GM19025 (cell line): ENCODE measurements at regions not wholly inside any gene's neighbourhood (a gene's known extent, or its start where the extent isn't known, plus 50 kb on each side); places are given as distances from the start of the nearest gene placed in this dataset.

Source experiments
- ATAC-seq: cut with Tn5 transposase; IDR thresholded peaks from one replicate; pipeline ENCODE4 v1.9.1; 2021; ENCODE audit warnings: mild to moderate bottlenecking, low read depth, moderate library complexity; ENCODE audit not compliant: unreplicated experiment

DNA sequence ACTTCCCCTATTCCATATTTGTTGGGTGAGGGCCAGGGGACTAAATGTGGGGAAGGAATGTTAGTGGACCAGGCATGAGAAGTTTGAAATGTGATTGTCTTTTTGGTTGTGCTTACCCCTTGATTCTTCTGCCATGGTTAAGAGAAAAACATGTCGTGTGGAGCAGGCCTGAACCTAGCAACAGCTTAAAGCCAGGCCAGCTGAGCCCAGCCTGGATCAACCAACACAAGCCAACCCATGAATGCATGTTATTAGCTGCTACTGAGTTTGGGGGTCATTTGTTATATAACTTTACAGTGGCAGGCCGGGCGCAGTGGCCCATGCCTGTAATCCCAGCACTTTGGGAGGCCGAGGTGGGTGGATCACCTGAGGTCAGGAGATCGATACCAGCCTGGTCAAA is 52.4 kb upstream of the TRIO start:
- ATAC-seq, result no peak

DNA sequence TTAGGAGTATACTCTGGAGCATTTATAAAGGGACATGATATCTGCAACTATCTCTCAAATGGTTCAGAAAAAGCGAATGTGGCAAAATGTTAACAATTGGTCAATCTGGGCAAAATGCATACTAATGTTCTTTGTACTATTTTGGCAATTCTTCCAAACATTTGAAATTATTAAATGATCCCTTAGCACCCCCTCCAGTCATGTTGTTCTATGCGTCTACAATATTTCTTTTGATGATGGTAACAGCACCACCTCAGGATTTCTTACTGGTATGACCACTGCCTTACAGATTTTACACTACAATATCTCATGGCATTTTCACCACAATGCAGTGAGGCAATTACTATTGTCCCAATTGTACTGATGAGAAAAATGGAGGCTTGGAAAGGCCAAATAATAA is 52.9 kb upstream of the TRIO start:
- no peak for ATAC-seq

- ATAC-seq, result no peak
Measured at GRCh38 chr5:14089198-14089597, 53.9 kb upstream of the TRIO start.

DNA sequence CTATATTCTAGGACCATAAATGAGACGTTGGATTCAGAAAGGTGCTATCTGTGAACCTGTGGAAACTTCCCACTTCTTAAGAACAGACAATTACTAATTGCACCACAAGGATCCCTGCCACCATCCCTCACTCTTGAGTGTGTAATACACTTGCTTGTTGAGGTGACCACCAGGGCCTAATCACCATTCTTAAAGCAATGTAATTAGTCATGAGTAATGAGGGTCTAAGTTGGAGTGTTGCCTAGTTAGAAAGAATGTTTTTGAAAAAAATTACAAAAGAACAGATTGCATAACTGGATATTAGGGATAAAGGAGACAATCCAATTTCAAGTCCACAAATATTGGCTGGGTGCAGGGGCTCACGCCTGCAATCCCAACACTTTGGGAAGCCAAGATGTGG is 56.9 kb upstream of the TRIO start:
- ATAC-seq, result no peak

GRCh38 chr5:14082973-14083372 is 60.2 kb upstream of the TRIO start:
- no peak for ATAC-seq

DNA sequence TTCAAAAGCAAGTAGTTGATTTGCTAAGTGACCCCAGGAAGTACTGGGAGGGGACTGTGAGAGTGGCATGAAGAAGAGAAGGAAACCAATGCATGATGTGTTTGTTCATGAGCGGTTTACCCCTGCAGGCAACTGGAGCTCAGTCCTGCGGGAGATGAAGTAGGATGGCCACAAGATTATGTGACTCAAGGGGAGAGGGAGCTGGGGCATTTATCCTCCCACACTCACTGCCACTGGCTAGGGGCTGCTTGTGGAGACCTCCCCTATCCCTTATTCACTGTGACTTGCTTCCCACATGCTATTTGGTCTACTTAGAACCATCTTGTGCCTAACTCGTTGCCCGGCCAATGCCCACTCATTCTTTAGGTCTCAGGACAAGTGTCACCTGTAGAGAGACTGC is 60.6 kb upstream of the TRIO start:
- ATAC-seq, result no peak

GRCh38 chr5:14081791-14082190 is 61.4 kb upstream of the TRIO start:
- no peak for ATAC-seq

GRCh38 chr5:14078716-14079115 is 64.4 kb upstream of the TRIO start:
- no peak for ATAC-seq

DNA sequence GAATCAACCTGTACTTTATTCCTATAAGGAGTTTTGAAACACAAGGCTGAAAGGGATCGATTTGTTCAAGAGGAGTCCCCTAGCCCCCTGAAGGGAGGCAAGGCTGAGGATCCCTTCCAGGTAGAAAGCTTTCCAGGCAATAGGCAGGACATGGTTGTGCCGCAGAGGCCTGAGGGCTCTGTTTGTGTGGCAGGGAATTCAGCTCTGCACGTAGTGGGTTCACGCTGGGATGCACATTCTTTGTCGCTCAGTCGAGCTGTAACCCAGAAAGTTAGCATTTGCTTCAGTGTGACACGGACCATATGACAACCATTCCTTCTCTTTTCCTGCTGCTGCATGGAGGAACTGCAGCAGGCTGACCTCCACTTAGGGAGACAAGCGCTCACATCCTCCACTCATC is 65.6 kb upstream of the TRIO start:
- ATAC-seq, result no peak

DNA sequence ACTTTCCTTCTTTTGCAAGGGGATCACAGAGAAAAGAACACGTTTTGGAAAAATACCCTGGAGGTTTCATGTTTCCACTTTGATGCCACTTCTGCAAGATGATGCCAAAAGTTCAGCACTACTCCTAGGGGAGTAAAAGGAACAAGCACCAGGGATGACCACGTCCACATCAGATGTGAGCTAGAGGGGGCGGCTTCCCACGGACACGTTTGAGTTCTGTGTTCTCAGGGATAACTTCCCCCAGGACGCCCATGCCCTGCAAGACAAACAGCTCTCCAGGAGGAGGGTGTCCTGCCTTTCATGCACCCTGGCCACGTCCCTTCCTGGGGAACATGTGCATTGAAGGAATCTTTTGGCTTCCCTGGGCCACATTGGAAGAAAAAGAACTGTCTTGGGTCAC is 66.6 kb upstream of the TRIO start:
- no peak for ATAC-seq

- ATAC-seq, result no peak
Measured at GRCh38 chr5:14075937-14076336, 67.2 kb upstream of the TRIO start.

GRCh38 chr5:14071433-14071832 is 71.7 kb upstream of the TRIO start:
- no peak for ATAC-seq

- ATAC-seq, result no peak
Measured at GRCh38 chr5:14069021-14069420, 74.1 kb upstream of the TRIO start.

DNA sequence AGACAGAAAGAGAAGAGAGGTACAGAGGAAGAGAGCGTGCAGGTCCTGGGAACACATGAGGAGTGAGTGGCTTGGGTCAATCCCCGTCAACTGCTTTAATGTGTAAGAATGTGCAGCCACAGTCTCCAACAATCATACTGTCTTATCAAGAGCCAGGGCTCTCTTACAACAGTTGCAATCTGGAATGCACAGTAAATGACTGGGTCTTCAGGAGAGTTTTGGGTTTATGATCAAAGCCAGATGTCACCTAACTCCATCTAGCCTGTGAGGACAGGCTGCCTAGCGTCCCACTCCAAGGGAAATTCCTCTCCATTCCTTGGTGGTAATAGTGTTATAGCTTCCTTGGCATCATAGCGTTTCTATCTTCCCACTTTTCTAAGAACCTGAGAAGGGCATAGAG is 75.0 kb upstream of the TRIO start:
- ATAC-seq, result no peak

GRCh38 chr5:14066326-14066725 is 76.8 kb upstream of the TRIO start:
- no peak for ATAC-seq

DNA sequence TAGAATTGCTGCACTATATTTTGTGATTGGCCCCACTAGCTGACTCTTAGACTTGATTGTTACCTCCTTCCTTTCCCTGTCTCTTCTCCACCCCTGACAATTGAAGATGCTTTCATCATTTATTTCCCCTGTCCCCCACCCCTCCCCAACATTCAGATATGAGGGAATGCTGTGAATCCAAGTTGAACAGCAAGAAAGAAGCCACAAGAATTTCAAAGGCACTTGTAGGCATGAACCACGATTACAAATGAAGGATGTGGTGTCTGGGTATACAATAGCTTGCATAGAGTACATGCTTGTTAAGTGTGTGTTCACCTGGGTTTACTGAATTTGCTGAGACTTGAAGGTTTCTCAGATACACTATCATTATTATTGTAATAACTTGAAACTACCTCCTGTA is 78.3 kb upstream of the TRIO start:
- ATAC-seq, result no peak

DNA sequence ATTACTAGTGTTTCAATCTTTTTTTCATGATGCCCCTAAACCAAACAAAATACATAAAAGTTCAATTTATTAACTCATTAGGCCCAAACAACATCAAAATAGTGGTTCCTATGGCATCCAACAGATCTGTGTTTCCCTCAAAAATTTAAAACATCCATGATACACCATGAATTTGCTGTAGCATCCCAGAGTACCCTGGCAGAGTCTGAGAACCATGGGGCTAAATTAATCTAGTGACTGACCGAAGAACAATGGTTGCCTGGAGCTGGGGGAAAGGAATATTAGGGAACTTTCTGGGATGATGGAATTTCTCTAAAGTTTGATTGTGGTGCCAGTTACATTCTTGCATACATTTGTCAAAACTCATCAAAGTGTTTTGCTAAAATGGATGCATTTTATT is 79.5 kb upstream of the TRIO start:
- ATAC-seq, result no peak

GRCh38 chr5:14063138-14063537 is 80.0 kb upstream of the TRIO start:
- no peak for ATAC-seq

GRCh38 chr5:14062178-14062577 is 81.0 kb upstream of the TRIO start:
- ATAC-seq, result no peak

GRCh38 chr5:14061106-14061505 is 82.0 kb upstream of the TRIO start:
- no peak for ATAC-seq

DNA sequence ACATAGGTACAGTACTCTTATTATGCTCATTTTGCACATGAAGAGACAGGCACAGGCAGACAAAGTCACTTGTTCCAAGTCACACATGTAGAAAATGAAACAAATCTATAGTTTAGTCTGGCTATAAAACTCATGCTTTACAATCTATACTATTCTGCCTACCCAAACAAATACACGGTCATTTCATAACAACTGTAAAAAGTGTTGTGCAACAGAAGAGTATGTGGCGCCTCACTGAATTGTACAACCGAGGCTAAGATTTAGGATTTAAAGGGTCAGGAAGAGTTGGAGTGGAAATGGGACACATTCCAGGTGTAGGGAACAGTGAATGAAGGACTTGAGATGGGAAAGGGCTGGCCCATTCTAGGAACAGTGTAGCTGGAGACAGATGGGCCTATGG is 82.9 kb upstream of the TRIO start:
- no peak for ATAC-seq

DNA sequence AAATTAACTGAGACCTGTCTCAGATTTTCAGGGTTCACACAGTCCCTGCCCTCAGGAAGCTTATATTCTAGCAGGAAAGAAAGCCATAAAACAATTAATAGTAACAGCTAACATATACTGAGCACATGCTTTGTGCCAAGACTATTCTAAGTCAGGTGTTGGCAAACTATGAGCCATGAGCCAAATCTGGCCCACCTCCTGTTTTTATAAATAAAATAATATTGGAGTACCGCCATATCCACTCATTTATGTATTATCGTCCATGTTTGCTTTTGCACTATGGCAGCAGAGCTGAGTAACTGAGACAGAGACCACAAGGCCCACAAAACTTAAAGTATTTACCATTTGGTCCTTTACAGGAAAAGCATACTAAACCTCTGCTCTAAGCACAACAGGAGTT is 83.3 kb upstream of the TRIO start:
- ATAC-seq, result no peak

- ATAC-seq, result no peak
Measured at GRCh38 chr5:14057289-14057688, 85.9 kb upstream of the TRIO start.

GRCh38 chr5:14056039-14056438 is 87.1 kb upstream of the TRIO start:
- no peak for ATAC-seq
